Fibroblast of lung (primary cell): ENCODE measurements at regions not wholly inside any gene's neighbourhood (a gene's known extent, or its start where the extent isn't known, plus 50 kb on each side); places are given as distances from the start of the nearest gene placed in this dataset.

ENCODE experiments used
- EZH2 ChIP-seq: IDR thresholded peaks from 2 replicates; pipeline ENCODE4 v1.5.1; 2012; ENCODE audit warnings: low read length, control low read depth, mild to moderate bottlenecking; ENCODE audit errors: missing control alignments
- TF ChIP-seq, protein P1 (sequence below), 2 donors: IDR thresholded peaks in 1 of 2; conservative IDR thresholded peaks in 1 of 2; 1 replicate in 1 of 2; 2 replicates in 1 of 2; pipeline ENCODE4 v1.5.1; 2011 to 2012; ENCODE audit warnings: low read length in 2 of 2, control low read depth in 1 of 2, inconsistent platforms in 1 of 2, low read depth in 1 of 2, mild to moderate bottlenecking in 1 of 2

DNA sequence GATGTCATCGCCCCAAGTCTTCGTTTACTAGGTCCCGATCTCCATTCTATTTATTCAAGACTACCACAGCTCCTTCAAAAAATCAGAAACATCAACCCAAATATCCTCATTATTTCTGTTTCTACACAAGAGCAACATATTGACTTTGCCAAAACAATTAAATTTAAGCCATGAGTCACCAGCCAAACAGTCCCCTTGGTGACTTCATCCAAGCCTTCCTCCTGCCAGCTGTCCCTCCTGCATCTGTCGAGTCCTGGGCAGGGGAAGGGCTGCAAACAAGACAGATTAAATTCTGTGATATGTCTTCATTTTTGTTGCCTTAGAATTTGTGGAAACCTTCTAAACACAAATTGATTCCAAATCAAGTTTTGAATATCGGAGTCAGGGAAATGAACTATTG is 110.3 kb downstream of the SP3 start:
- TF ChIP-seq, protein P1, sequence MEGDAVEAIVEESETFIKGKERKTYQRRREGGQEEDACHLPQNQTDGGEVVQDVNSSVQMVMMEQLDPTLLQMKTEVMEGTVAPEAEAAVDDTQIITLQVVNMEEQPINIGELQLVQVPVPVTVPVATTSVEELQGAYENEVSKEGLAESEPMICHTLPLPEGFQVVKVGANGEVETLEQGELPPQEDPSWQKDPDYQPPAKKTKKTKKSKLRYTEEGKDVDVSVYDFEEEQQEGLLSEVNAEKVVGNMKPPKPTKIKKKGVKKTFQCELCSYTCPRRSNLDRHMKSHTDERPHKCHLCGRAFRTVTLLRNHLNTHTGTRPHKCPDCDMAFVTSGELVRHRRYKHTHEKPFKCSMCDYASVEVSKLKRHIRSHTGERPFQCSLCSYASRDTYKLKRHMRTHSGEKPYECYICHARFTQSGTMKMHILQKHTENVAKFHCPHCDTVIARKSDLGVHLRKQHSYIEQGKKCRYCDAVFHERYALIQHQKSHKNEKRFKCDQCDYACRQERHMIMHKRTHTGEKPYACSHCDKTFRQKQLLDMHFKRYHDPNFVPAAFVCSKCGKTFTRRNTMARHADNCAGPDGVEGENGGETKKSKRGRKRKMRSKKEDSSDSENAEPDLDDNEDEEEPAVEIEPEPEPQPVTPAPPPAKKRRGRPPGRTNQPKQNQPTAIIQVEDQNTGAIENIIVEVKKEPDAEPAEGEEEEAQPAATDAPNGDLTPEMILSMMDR (conservative IDR thresholded peaks at IDR 0.05 in 1 of 2, IDR thresholded peaks at IDR 0.05 in 1 of 2; ENCODE audit: low read depth in 1 of 2, low read length in 2 of 2), result no peak
- TF ChIP-seq EZH2, result no peak
